ENCODE measurements at regions not wholly inside any gene's neighbourhood (a gene's known extent, or its start where the extent isn't known, plus 50 kb on each side); places are given as distances from the start of the nearest gene placed in this dataset.

DNA sequence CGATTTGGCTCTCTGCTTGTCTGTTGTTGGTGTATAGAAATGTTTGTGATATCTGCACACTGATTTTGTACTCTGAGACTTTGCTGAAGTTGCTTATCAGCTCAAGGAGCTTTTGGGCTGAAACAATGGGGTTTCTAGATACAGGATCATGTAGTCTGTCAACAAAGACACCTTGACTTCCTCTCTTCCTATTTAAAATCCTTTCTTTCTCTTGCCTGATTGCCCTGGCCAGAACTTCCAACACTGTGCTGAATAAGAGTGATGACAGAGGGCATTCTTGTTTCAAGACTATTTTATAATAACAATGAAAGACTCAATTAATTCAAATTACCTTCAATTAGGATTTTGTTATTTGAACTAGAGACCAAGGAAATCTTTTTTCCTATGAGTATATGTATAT lies 692.5 kb downstream of the PRR16 start:
- no peak for DNase-seq (ENCODE audit: low spot score)
- intact Hi-C loops (cut with DNase I) = no loop called here

GRCh38 chr5:121158451-121158850 lies 693.2 kb upstream of the FTMT start:
- intact Hi-C loops (cut with DNase I) = no loop called here
- no peak for DNase-seq (ENCODE audit: low spot score)

DNA sequence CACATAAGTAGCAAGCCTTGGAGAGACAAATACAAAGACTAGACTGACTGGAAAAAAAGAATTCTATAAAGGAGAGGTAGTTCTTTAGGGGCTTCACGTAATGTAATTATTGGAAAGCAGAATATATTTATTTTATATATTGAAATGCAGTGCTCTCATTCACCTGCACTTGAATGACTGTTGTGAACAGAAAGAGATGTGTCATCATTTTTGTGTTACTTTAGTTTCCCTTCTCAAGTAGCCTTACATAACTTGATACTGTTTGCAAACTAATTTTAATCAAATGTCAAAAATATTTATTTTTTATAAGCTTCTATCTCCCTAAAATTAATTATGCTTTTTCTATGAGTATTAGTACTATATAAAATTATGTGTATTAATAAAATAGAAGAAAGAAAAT lies 691.1 kb upstream of the FTMT start:
- DNase-seq (ENCODE audit: low spot score) = no peak
- intact Hi-C loops (cut with DNase I) = no loop called here

DNA sequence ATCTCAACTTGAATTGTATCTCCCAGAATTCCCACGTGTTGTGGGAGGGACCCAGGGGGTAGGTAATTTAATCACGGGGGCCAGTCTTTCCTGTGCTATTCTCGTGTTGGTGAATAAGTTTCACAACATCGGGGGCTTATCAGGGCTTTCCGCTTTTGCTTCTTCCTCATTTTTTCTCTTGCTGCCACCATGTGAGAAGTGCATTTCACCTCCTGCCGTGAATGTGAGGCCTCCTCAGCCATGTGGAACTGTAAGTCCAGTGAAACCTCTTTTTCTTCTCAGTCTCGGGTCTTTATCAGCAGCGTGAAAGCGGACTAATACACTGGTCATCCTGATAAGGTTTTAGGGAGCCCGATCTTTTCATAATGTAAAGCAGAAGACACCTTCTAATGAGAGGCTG lies 687.0 kb upstream of the FTMT start:
- intact Hi-C loops (cut with DNase I) = no loop called here
- no peak for DNase-seq (ENCODE audit: low spot score)

GRCh38 chr5:121171361-121171760 lies 680.3 kb upstream of the FTMT start:
- intact Hi-C loops (cut with DNase I) = no loop called here
- DNase-seq (ENCODE audit: low spot score) = no peak

DNA sequence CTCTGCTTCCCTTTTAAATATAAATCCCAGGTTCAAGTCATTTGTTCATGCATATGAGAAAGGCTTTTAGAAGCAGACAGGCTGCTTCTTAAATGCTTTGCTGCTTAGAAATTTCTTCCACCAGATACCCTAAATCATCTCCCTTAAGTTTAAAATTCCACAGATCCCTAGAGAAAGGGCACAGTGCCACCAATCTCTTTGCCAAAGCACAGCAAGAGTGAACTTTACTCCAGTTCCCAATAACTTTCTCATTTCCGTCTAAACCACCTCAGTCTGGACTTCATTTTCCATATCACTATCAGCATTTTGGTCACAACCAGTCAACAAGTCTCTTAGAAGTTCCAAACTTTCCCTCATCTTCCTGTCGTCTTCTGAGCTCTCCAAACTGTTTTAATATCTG lies 679.8 kb upstream of the FTMT start:
- intact Hi-C loops (cut with DNase I) = no loop called here
- DNase-seq (ENCODE audit: low spot score) = no peak

GRCh38 chr5:121174351-121174750 lies 677.3 kb upstream of the FTMT start:
- intact Hi-C loops (cut with DNase I) = no loop called here
- no peak for DNase-seq (ENCODE audit: low spot score)

GRCh38 chr5:121175986-121176385 lies 675.7 kb upstream of the FTMT start:
- intact Hi-C loops (cut with DNase I) = no loop called here
- DNase-seq (ENCODE audit: low spot score) = no peak

DNA sequence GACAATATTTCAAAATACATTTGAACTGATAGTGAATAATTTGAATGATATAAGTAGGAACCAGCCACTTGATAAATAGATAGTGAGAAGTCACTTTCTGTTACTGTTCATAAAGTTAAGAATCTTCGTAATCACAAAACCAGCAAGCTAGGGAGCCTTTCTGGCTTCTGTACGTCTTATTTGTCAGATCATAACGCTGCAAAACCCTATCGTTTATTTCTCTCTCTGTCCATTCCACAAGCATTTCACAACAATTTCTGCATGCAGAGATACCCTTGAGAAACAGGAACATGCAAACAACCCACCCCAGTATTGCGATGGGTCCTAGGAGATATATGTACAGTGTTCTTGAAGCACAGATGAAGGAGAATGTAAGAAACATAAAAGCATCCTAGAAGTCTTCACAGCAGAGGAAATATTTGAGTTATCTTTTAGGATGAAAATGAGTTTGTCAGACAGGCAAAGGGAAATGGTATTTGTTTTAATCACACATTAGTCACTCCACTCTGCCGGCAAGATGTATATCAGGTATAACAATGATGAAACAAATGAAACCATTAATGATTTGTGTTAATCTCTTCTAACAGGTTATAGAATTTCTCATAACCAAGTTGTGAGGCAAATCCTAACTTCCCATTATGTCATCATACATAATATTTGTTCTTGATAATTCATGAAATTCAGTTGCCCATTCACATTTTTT lies 668.7 kb upstream of the FTMT start:
- DNase-seq (ENCODE audit: low spot score) = no peak
- intact Hi-C loops (cut with DNase I) = no loop called here

GRCh38 chr5:121188849-121189248 lies 662.8 kb upstream of the FTMT start:
- intact Hi-C loops (cut with DNase I) = no loop called here
- DNase-seq (ENCODE audit: low spot score) = no peak

DNA sequence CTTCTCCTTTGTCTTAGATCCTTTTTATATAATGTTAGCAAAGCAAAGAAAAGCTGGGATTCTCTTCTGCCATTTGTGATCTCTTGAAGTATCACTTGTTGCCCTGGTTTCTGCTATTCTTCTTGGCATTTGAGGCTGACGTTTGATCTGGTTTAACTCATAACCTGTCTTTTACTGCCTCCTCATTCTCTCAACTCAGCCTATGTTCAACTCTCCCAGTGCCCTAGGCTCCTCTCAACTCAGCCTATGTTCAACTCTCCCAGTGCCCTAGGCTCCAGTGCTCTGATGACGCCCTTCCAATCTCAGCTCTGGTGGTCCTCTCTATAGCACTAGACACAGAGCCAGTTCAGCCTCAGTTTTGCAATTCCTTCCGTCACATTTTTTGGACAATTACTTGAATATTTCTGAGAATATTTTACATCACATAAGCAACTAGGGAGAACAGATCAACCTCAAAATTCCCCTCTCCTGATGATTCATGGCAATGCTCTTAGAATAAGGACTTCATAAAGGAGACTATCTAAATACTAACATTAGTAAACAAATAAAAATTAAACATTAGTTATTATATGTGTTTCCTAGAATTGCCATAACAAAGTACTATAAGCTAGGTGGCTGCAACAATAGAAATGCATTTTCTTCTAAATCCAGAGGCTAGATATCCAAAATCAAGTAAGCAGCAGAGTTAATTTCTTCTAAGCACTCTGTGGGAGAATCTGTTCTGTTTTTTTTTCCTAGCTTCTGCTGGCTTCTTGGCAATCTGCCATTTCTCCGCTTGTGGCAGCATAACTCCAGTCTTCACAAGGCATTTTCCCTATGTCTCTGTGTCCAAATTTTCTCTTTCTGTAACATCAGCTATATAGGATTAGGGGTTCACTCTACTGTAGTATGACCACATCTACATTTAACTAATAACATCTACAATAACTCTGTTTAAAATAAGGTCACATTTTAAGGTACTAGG lies 662.1 kb upstream of the FTMT start:
- intact Hi-C loops (cut with DNase I) = no loop called here
- DNase-seq (ENCODE audit: low spot score) = no peak

GRCh38 chr5:121199216-121199999 lies 652.3 kb upstream of the FTMT start:
- intact Hi-C loops (cut with DNase I) = no loop called here

DNA sequence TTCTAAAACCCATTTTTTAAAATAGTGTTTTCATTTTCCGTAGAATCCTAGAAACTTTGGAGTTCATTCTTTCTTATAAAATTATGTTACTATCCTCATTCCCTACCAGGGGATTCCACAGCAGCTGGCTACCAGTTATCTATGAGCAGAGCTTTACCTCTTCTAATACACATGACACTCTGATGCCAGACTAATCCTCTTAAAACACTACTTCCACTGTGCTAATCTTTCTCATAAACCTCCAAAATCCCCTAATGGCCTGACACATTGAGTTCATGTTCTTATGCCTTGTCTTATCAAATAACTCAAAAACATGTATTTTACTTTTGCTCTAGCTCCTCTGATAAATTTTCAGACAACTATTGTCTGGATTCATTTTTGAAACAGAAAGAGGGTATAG lies 633.6 kb upstream of the FTMT start:
- intact Hi-C loops (cut with DNase I) = no loop called here

More at GRCh38 chr5:121199216-121199999, 652.3 kb upstream of the FTMT start:
- no peak for DNase-seq (ENCODE audit: low spot score)

DNA sequence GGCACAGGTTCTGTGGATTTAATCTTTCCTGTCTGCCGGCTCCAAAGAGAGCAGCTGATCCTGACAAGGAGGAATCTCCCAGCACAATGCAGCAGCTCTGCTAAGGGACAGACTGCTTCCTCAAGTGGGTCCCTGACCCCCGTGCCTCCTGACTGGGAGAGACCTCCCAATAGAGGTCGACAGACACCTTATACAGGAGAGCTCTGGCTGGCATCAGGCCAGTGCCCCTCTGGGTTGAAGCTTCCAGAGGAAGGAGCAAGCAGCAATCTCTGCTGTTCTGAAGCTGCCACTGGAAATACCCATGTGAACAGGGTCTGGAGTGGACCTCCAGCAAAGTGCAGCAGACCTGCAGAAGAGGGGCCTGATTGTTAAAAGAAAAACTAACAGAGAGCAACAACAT lies 630.2 kb upstream of the FTMT start:
- intact Hi-C loops (cut with DNase I) = no loop called here

More for the DNA sequence above, 633.6 kb upstream of the FTMT start:
- DNase-seq (ENCODE audit: low spot score) = no peak

DNA sequence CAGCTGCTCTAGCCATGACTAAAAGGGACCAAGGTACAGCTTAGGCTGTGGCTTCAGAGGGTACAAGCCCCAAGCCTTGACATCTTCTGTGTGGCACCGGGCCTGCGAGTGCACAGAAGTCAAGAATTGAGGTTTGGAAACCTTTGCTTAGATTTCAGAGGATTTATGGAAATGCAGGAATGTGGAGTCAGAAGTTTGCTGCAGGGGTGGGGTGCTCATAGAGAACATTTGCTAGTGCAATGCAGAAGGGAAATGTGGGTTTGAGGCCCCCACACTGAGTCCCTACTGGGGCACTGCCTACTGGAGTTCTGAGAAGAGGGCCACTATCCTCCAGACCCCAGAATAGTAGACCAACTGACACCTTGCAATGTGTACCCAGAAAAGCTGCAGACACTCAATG lies 624.9 kb upstream of the FTMT start:
- no peak for DNase-seq (ENCODE audit: low spot score)
- intact Hi-C loops (cut with DNase I) = no loop called here

More for the DNA sequence above, 630.2 kb upstream of the FTMT start:
- no peak for DNase-seq (ENCODE audit: low spot score)

GRCh38 chr5:121239951-121240350 lies 611.7 kb upstream of the FTMT start:
- intact Hi-C loops (cut with DNase I) = no loop called here
- DNase-seq (ENCODE audit: low spot score) = no peak

DNA sequence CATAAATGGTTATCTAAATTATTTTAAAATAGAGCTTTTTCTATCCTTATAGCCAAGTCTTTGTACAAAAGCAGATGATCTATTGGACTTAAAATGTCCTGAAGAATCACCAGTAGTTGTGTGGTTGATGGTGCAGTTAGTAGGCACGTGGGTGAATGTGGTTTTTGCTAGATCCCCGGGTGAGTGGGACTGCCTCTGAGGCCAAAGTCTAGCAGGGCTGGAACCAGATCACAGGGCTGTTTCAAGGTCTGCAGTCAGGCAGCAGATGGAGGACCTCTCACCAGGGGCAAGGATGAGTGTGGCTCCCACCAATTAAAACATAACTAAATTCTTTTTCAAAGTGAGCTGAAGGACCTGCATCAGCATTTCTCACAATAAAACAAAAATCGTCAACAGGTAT lies 604.7 kb upstream of the FTMT start:
- intact Hi-C loops (cut with DNase I) = no loop called here
- no peak for DNase-seq (ENCODE audit: low spot score)

GRCh38 chr5:121251954-121252353 lies 599.7 kb upstream of the FTMT start:
- intact Hi-C loops (cut with DNase I) = no loop called here
- DNase-seq (ENCODE audit: low spot score) = no peak

DNA sequence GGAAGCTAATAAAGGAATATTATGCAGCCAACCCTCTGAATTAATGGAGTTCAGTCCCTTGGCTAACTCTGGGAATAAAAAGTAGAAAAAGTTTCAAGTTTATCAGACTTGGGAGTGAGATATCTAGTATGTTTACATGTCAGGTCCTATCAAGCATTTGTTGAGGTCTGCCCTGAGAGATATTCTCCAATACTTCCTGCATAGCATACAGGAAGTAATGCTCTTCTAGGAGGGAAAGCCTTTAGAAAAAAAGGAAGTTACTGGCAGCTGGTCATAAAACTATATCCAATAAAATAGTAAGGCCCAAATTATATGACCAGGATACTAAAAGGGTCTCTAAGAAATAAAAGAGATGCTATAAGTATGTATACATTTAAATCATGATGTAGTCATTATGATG lies 594.1 kb upstream of the FTMT start:
- intact Hi-C loops (cut with DNase I) = no loop called here
- no peak for DNase-seq (ENCODE audit: low spot score)

DNA sequence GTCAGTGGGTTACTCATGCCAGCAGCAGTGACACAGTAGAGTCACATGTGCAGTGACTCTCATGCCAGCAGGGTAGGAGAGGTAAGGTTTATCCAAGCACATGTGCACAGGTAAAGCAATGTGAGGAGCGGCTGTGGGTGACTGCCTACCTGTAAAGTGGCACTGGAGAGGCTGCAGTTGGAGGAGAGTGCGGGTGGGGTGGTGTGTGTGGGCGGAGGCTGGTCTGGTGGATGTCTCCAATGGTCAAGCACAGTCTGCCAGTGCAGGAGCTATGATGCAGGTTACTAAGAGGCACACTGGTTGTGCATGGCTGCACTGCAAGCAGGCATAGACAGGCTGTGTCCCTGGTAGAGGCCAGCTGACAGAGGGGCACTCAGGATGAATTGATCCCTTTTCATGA lies 588.2 kb upstream of the FTMT start:
- no peak for DNase-seq (ENCODE audit: low spot score)
- intact Hi-C loops (cut with DNase I) = no loop called here
